OCI-LY7 (cell line): ENCODE measurements at regions not wholly inside any gene's neighbourhood (a gene's known extent, or its start where the extent isn't known, plus 50 kb on each side); places are given as distances from the start of the nearest gene placed in this dataset.

Experiments
- BruUV-seq: library from RNA; stranded (reverse); fragments of 400-500 nt; replicated peaks from 2 replicates; lab custom pipeline; 2021; lab: Mats Ljungman, UMichigan
- CTCF ChIA-PET: fragments of 300-600 bp; sonication (Branson Sonifier 250); formaldehyde crosslinking; loops from one replicate; lab custom pipeline; 2022; ENCODE audit warnings: antibody characterized with exemption; ENCODE audit not compliant: unreplicated experiment; lab: Charles Lee
- POLR2A ChIA-PET: fragments of 300-600 bp; sonication (Branson Sonifier 250); formaldehyde crosslinking; loops from one replicate; lab custom pipeline; 2022; ENCODE audit warnings: antibody characterized with exemption; lab: Charles Lee
- DNase-seq: peaks from one replicate; pipeline ENCODE4 v3.0.0-alpha.2; 2015; ENCODE audit warnings: low spot score
- H2AFZ ChIP-seq: fragments of 200-600 bp; sonication (generic), shearing (Covaris generic); 2 replicates; pipeline ENCODE4 v1.6.1; 2014; ENCODE audit warnings: mild to moderate bottlenecking, antibody characterized with exemption, low read length, moderate library complexity
- H3K27ac ChIP-seq: fragments of 200-600 bp; sonication (generic); 2 replicates; pipeline ENCODE4 v1.5.1; 2014; ENCODE audit warnings: mixed run types, low read depth, mild to moderate bottlenecking, moderate library complexity, low read length, inconsistent platforms; ENCODE audit not compliant: poor library complexity, severe bottlenecking
- H3K36me3 ChIP-seq: fragments of 200-600 bp; sonication (generic); 2 replicates; pipeline ENCODE4 v1.6.1; 2014; ENCODE audit warnings: mild to moderate bottlenecking, antibody characterized with exemption, low read length, moderate library complexity, mixed read lengths; ENCODE audit not compliant: insufficient read depth
- H3K4me1 ChIP-seq: fragments of 200-600 bp; sonication (generic); 2 replicates; pipeline ENCODE4 v1.5.1; 2014; ENCODE audit warnings: mild to moderate bottlenecking, low read length; ENCODE audit not compliant: insufficient read depth, poor library complexity, severe bottlenecking
- H3K4me2 ChIP-seq: fragments of 200-600 bp; sonication (generic); 2 replicates; pipeline ENCODE4 v1.6.1; 2014; ENCODE audit warnings: mild to moderate bottlenecking, low read length
- H3K4me3 ChIP-seq: fragments of 200-600 bp; sonication (generic); 2 replicates; pipeline ENCODE4 v1.5.1; 2014; ENCODE audit warnings: mild to moderate bottlenecking, low read depth, low read length; ENCODE audit not compliant: poor library complexity, severe bottlenecking
- H3K79me2 ChIP-seq: fragments of 200-600 bp; sonication (generic); 2 replicates; pipeline ENCODE4 v1.6.1; 2016; ENCODE audit warnings: low read depth, mild to moderate bottlenecking, low read length, moderate library complexity, mixed read lengths; ENCODE audit not compliant: insufficient read depth
- H3K9me2 ChIP-seq: fragments of 200-600 bp; sonication (generic); 2 replicates; pipeline ENCODE4 v1.6.1; 2016; ENCODE audit warnings: mild to moderate bottlenecking, low read length, mixed read lengths; ENCODE audit not compliant: insufficient read depth
- H3K9me3 ChIP-seq: fragments of 200-600 bp; sonication (generic); 2 replicates; pipeline ENCODE4 v1.6.1; 2014; ENCODE audit warnings: mild to moderate bottlenecking, mixed run types, low read length, mixed read lengths
- H4K20me1 ChIP-seq: fragments of 200-600 bp; sonication (generic); 2 replicates; pipeline ENCODE4 v1.6.1; 2014; ENCODE audit warnings: mild to moderate bottlenecking, antibody characterized with exemption, low read length, moderate library complexity, mixed read lengths; ENCODE audit not compliant: insufficient read depth
- EZH2phosphoT487 ChIP-seq: fragments of 200-600 bp; sonication (generic); IDR thresholded peaks from 2 replicates; pipeline ENCODE4 v1.6.1; 2018; ENCODE audit warnings: low read depth, borderline replicate concordance, mild to moderate bottlenecking, mixed run types, antibody characterized with exemption, low read length, moderate library complexity, mixed read lengths
- intact Hi-C: fragments of 100-400 bp; cut with micrococcal nuclease; formaldehyde crosslinking; loops from one replicate; pipeline ENCODE4 v1.10.0; 2022; ENCODE audit not compliant: unreplicated experiment
- TF ChIP-seq, protein P1 (sequence below): fragments of 200-600 bp; sonication (generic); conservative IDR thresholded peaks from 2 replicates; pipeline ENCODE4 v1.5.1; 2014; ENCODE audit warnings: mild to moderate bottlenecking, antibody characterized with exemption, low read length, moderate library complexity, mixed read lengths

DNA sequence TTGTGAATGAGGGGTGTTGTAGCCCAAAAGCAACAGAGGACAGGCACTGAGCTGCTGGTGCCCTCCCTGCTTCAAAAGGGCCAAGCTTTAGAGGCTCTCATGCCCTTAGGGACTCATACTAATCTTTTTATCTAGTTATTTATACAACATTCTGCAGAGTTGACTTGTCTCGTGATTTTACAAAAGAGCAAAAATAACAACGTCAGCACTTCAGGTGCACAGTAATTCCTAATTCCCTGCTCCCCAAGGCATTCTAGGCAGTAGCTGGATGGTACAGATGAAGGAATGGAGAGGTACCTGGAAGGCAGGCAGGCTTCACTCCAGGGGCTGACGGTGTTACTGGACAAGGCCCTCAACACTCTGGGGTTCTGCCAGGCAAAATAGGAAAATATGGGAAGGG lies 406.7 kb upstream of the CCL2 start:
- H4K20me1 ChIP-seq, result no peaks in the 10 kb centered on the region
- H2AFZ ChIP-seq, result no peak overlapping the region
- no peak for TF ChIP-seq EZH2phosphoT487
- TF ChIP-seq, protein P1, sequence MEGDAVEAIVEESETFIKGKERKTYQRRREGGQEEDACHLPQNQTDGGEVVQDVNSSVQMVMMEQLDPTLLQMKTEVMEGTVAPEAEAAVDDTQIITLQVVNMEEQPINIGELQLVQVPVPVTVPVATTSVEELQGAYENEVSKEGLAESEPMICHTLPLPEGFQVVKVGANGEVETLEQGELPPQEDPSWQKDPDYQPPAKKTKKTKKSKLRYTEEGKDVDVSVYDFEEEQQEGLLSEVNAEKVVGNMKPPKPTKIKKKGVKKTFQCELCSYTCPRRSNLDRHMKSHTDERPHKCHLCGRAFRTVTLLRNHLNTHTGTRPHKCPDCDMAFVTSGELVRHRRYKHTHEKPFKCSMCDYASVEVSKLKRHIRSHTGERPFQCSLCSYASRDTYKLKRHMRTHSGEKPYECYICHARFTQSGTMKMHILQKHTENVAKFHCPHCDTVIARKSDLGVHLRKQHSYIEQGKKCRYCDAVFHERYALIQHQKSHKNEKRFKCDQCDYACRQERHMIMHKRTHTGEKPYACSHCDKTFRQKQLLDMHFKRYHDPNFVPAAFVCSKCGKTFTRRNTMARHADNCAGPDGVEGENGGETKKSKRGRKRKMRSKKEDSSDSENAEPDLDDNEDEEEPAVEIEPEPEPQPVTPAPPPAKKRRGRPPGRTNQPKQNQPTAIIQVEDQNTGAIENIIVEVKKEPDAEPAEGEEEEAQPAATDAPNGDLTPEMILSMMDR, result no peak
- CTCF ChIA-PET, result no interaction called here
- no peak for DNase-seq
- H3K36me3 ChIP-seq, result no peaks in the 10 kb centered on the region
- H3K4me1 ChIP-seq, result no peaks in the 10 kb centered on the region
- no peaks in the 10 kb centered on the region for H3K9me3 ChIP-seq
- POLR2A ChIA-PET, result no interaction called here
- intact Hi-C loops, result no loop called here
- H3K4me3 ChIP-seq, result no peak overlapping the region
- H3K79me2 ChIP-seq, result no peaks in the 10 kb centered on the region
- H3K27ac ChIP-seq, result no peak overlapping the region
- no peaks in the 10 kb centered on the region for H3K9me2 ChIP-seq
- no peak overlapping the region for H3K4me2 ChIP-seq
- no TSS peak for BruUV-seq

DNA sequence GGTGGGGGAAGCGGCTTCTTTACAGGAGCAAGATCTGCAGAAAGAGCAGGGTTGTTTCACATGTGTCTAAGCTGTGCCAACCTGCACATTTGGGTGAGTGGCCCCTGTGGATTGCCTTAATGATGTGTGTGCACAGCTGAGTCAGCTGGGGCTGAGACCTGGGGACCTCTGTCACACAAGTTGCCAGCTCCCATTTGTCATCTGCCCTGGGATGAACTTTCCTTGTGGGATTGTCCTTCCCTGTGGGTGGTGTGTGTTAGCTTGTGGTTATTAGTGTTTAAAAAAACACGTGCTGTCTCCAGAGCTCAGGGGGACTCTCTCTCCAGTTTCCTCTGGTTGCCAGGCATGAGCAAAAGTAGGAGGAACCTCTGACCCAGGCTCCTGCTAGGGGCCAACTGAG lies 400.5 kb upstream of the CCL2 start:
- Histone ChIP-seq H3K79me2 (no peaks in the 10 kb centered on the region), H3K9me2 (no peaks in the 10 kb centered on the region), H3K4me3 (no peak overlapping the region), H3K4me1 (no peaks in the 10 kb centered on the region), H3K4me2 (no peak overlapping the region), H3K9me3 (no peaks in the 10 kb centered on the region), H2AFZ (no peak overlapping the region), H4K20me1 (no peaks in the 10 kb centered on the region), H3K27ac (no peak overlapping the region), H3K36me3 (no peaks in the 10 kb centered on the region)
- BruUV-seq, result no TSS peak
- ChIA-PET CTCF (no interaction called here), POLR2A (no interaction called here)
- intact Hi-C loops, result no loop called here
- TF ChIP-seq EZH2phosphoT487, result no peak
- TF ChIP-seq, protein P1, result no peak
- no peak for DNase-seq

DNA sequence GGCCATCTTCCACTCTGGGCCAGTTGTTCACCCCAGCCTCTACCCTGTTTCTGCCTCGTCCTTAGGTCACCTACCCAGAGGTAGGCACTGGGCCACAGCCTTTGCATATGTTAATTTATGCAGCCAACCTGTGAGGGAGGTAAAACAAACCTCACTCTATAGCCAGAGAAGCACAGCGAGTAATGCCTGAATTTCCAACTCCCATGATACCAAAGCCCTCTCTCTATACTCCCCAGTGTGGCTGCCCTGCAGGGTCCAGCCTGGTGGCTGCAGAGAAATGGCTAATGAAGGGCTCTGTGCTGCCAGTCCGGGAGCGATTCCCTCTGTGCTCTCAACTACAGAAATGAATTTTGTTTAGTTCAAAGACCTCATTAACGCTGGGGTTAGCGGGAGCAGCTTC lies 397.0 kb upstream of the CCL2 start:
- Histone ChIP-seq H2AFZ (no peak overlapping the region), H3K27ac (no peak overlapping the region), H3K4me3 (no peak overlapping the region), H3K36me3 (no peaks in the 10 kb centered on the region), H3K9me2 (no peaks in the 10 kb centered on the region), H3K9me3 (no peaks in the 10 kb centered on the region), H3K4me1 (no peaks in the 10 kb centered on the region), H4K20me1 (no peaks in the 10 kb centered on the region), H3K79me2 (no peaks in the 10 kb centered on the region), H3K4me2 (no peak overlapping the region)
- no TSS peak for BruUV-seq
- ChIA-PET CTCF (no interaction called here), POLR2A (no interaction called here)
- intact Hi-C loops, result no loop called here
- TF ChIP-seq, protein P1, result no peak
- no peak for TF ChIP-seq EZH2phosphoT487
- DNase-seq, result no peak
